ENCODE measurements at regions not wholly inside any gene's neighbourhood (a gene's known extent, or its start where the extent isn't known, plus 50 kb on each side); places are given as distances from the start of the nearest gene placed in this dataset.

- Histone ChIP-seq H3K9me3 (no peaks in the 10 kb centered on the region), H3K4me1 (peaks cover 31% of the 10 kb centered on the region), H3K4me3 (ENCODE audit: low read depth, low read length) (no peak overlapping the region), H3K36me3 (ENCODE audit: control insufficient read depth, insufficient read depth, low read length) (no peaks in the 10 kb centered on the region), H3K27me3 (replicated peaks; ENCODE audit: control insufficient read depth, insufficient read depth, low read length) (no peaks in the 10 kb centered on the region)
- H3K27me3 Mint-ChIP-seq (ENCODE audit: insufficient read depth, unreplicated experiment) = no peaks in the 10 kb centered on the region
- CTCF ChIA-PET = no interaction called here
- intact Hi-C loops (cut with micrococcal nuclease; ENCODE audit: unreplicated experiment) = no loop called here
- peak overlapping the region; percentile 81 for H3K27ac Mint-ChIP-seq (ENCODE audit: unreplicated experiment)
- no peaks in the 10 kb centered on the region for H3K9me3 Mint-ChIP-seq (ENCODE audit: unreplicated experiment)
- TF ChIP-seq, protein P1, sequence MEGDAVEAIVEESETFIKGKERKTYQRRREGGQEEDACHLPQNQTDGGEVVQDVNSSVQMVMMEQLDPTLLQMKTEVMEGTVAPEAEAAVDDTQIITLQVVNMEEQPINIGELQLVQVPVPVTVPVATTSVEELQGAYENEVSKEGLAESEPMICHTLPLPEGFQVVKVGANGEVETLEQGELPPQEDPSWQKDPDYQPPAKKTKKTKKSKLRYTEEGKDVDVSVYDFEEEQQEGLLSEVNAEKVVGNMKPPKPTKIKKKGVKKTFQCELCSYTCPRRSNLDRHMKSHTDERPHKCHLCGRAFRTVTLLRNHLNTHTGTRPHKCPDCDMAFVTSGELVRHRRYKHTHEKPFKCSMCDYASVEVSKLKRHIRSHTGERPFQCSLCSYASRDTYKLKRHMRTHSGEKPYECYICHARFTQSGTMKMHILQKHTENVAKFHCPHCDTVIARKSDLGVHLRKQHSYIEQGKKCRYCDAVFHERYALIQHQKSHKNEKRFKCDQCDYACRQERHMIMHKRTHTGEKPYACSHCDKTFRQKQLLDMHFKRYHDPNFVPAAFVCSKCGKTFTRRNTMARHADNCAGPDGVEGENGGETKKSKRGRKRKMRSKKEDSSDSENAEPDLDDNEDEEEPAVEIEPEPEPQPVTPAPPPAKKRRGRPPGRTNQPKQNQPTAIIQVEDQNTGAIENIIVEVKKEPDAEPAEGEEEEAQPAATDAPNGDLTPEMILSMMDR (IDR thresholded peaks at IDR 0.05; ENCODE audit: insufficient read depth in 1 of 2, low read depth in 1 of 2, low read length in 1 of 2, severe bottlenecking in 1 of 2, unreplicated experiment in 1 of 2) = no peak
- H3K36me3 Mint-ChIP-seq (ENCODE audit: insufficient read depth, unreplicated experiment) = no peaks in the 10 kb centered on the region
- DNase-seq = no peak
- POLR2A ChIA-PET = interaction anchor here (0.6 kb wide), 1 partner anchor 1987 kb away, joined by 4 read pairs; no protein-coding TSS in a partner anchor
- H3K4me1 Mint-ChIP-seq (ENCODE audit: low read depth, unreplicated experiment) = peaks cover 31% of the 10 kb centered on the region
- BruUV-seq (replicated peaks) = no TSS peak
- H3K4me3 Mint-ChIP-seq (ENCODE audit: unreplicated experiment) = no peak overlapping the region
Observed at GRCh38 chr17:72386619-72387237, 265.9 kb downstream of the SOX9 start.

DNA sequence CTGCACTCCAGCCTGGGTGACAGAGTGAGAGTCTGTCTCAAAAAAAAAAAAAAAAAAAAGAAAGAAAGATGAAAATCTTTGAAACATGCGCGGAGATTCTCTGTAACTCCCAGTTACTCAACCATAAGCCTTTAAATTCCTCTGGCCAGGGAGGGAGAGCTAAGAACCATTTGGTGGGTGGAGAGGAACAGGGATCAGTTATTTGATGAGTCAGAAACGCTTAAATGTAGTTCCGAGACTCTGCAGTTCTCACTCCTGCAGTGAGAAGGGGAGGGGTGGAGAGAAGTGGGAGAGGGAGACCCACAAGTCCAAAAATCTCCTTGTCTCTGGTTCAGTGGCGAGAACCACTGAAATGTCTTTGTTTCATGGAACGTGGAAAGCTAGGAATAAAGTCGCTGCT, 266.7 kb downstream of the SOX9 start:
- peaks cover 31% of the 10 kb centered on the region for H3K4me1 Mint-ChIP-seq (ENCODE audit: low read depth, unreplicated experiment)

GRCh38 chr17:72387969-72388368, 267.1 kb downstream of the SOX9 start:
- H3K9me3 ChIP-seq = no peaks in the 10 kb centered on the region
- no TSS peak for BruUV-seq (replicated peaks)

More for the DNA sequence above, 266.7 kb downstream of the SOX9 start:
- Mint-ChIP-seq H3K27ac (ENCODE audit: unreplicated experiment) (no peak overlapping the region), H3K9me3 (ENCODE audit: unreplicated experiment) (no peaks in the 10 kb centered on the region), H3K4me3 (ENCODE audit: unreplicated experiment) (no peak overlapping the region), H3K36me3 (ENCODE audit: insufficient read depth, unreplicated experiment) (no peaks in the 10 kb centered on the region), H3K27me3 (ENCODE audit: insufficient read depth, unreplicated experiment) (no peaks in the 10 kb centered on the region)
- no peak overlapping the region for H3K4me3 ChIP-seq (ENCODE audit: low read depth, low read length)
- peaks cover 31% of the 10 kb centered on the region for H3K4me1 ChIP-seq
- no peaks in the 10 kb centered on the region for H3K36me3 ChIP-seq (ENCODE audit: control insufficient read depth, insufficient read depth, low read length)
- no peak for DNase-seq
- intact Hi-C loops (cut with micrococcal nuclease; ENCODE audit: unreplicated experiment) = no loop called here
- TF ChIP-seq, protein P1 (IDR thresholded peaks at IDR 0.05; ENCODE audit: insufficient read depth in 1 of 2, low read depth in 1 of 2, low read length in 1 of 2, severe bottlenecking in 1 of 2, unreplicated experiment in 1 of 2) = no peak
- H3K27me3 ChIP-seq (replicated peaks; ENCODE audit: control insufficient read depth, insufficient read depth, low read length) = no peaks in the 10 kb centered on the region
- ChIA-PET POLR2A (interaction anchor here (0.5 kb wide), 1 partner anchor 202 kb away, joined by 8 read pairs; no protein-coding TSS in a partner anchor), CTCF (no interaction called here)
- BruUV-seq (replicated peaks) = no TSS peak
- no peaks in the 10 kb centered on the region for H3K9me3 ChIP-seq

More at GRCh38 chr17:72387969-72388368, 267.1 kb downstream of the SOX9 start:
- DNase-seq = no peak
- Mint-ChIP-seq H3K4me3 (ENCODE audit: unreplicated experiment) (no peak overlapping the region), H3K36me3 (ENCODE audit: insufficient read depth, unreplicated experiment) (no peaks in the 10 kb centered on the region), H3K4me1 (ENCODE audit: low read depth, unreplicated experiment) (peaks cover 31% of the 10 kb centered on the region), H3K27ac (ENCODE audit: unreplicated experiment) (no peak overlapping the region), H3K9me3 (ENCODE audit: unreplicated experiment) (no peaks in the 10 kb centered on the region), H3K27me3 (ENCODE audit: insufficient read depth, unreplicated experiment) (no peaks in the 10 kb centered on the region)
- POLR2A ChIA-PET = interaction anchor here (0.5 kb wide), 1 partner anchor 203 kb away, joined by 8 read pairs; no protein-coding TSS in a partner anchor
- Histone ChIP-seq H3K4me3 (ENCODE audit: low read depth, low read length) (no peak overlapping the region), H3K4me1 (peaks cover 31% of the 10 kb centered on the region), H3K36me3 (ENCODE audit: control insufficient read depth, insufficient read depth, low read length) (no peaks in the 10 kb centered on the region), H3K27me3 (replicated peaks; ENCODE audit: control insufficient read depth, insufficient read depth, low read length) (no peaks in the 10 kb centered on the region)
- TF ChIP-seq, protein P1 (IDR thresholded peaks at IDR 0.05; ENCODE audit: insufficient read depth in 1 of 2, low read depth in 1 of 2, low read length in 1 of 2, severe bottlenecking in 1 of 2, unreplicated experiment in 1 of 2) = no peak
- CTCF ChIA-PET = no interaction called here
- intact Hi-C loops (cut with micrococcal nuclease; ENCODE audit: unreplicated experiment) = no loop called here

All from Caco-2 (cell line).